ENCODE measurements at regions not wholly inside any gene's neighbourhood (a gene's known extent, or its start where the extent isn't known, plus 50 kb on each side); places are given as distances from the start of the nearest gene placed in this dataset.

- no peak overlapping the region for H3K4me3 ChIP-seq (ENCODE audit: low read length)
- no peak for TF ChIP-seq CTCF (conservative IDR thresholded peaks at IDR 0.05; ENCODE audit: low read depth, low read length)
- no peak for DNase-seq (ENCODE audit: low read depth)
Observed at GRCh38 chr4:175407926-175408325, 404.1 kb downstream of the GPM6A start.

- no peak overlapping the region for H3K4me3 ChIP-seq (ENCODE audit: low read length)
- TF ChIP-seq CTCF (conservative IDR thresholded peaks at IDR 0.05; ENCODE audit: low read depth, low read length): no peak
- DNase-seq (ENCODE audit: low read depth): no peak
Observed at GRCh38 chr4:175411251-175411650, 400.8 kb downstream of the GPM6A start.

GRCh38 chr4:175412161-175412560, 399.9 kb downstream of the GPM6A start:
- no peak overlapping the region for H3K4me3 ChIP-seq (ENCODE audit: low read length)
- DNase-seq (ENCODE audit: low read depth): no peak
- no peak for TF ChIP-seq CTCF (conservative IDR thresholded peaks at IDR 0.05; ENCODE audit: low read depth, low read length)

- H3K4me3 ChIP-seq (ENCODE audit: low read length): no peak overlapping the region
- no peak for TF ChIP-seq CTCF (conservative IDR thresholded peaks at IDR 0.05; ENCODE audit: low read depth, low read length)
- DNase-seq (ENCODE audit: low read depth): no peak
Observed at GRCh38 chr4:175412746-175413145, 399.3 kb downstream of the GPM6A start.

GRCh38 chr4:175413561-175413960, 398.5 kb downstream of the GPM6A start:
- no peak for TF ChIP-seq CTCF (conservative IDR thresholded peaks at IDR 0.05; ENCODE audit: low read depth, low read length)
- no peak overlapping the region for H3K4me3 ChIP-seq (ENCODE audit: low read length)

GRCh38 chr4:175414602-175415001, 397.5 kb downstream of the GPM6A start:
- DNase-seq (ENCODE audit: low read depth): no peak
- TF ChIP-seq CTCF (conservative IDR thresholded peaks at IDR 0.05; ENCODE audit: low read depth, low read length): no peak
- no peak overlapping the region for H3K4me3 ChIP-seq (ENCODE audit: low read length)

More at GRCh38 chr4:175413561-175413960, 398.5 kb downstream of the GPM6A start:
- no peak for DNase-seq (ENCODE audit: low read depth)

- DNase-seq (ENCODE audit: low read depth): no peak
- H3K4me3 ChIP-seq (ENCODE audit: low read length): no peak overlapping the region
- no peak for TF ChIP-seq CTCF (conservative IDR thresholded peaks at IDR 0.05; ENCODE audit: low read depth, low read length)
Observed at GRCh38 chr4:175418516-175418915, 393.5 kb downstream of the GPM6A start.

All from retinal pigment epithelial cell (primary cell).